H9 (cell line): ENCODE measurements at regions not wholly inside any gene's neighbourhood (a gene's known extent, or its start where the extent isn't known, plus 50 kb on each side); places are given as distances from the start of the nearest gene placed in this dataset.
"Not testable (repeated sequence)": the region's sequence is repeated elsewhere in the genome, so short reads cannot be mapped to it uniquely, and the experiment has no call there.

Experiments used
- DNase-seq: peaks from one replicate; pipeline ENCODE4 v3.0.0-alpha.2; 2017
- H2AFZ ChIP-seq: one replicate; pipeline ENCODE4 v1.6.1; 2013; ENCODE audit warnings: mild to moderate bottlenecking, low read length, control low read depth, moderate library complexity
- H2AK5ac ChIP-seq: 2 replicates; pipeline ENCODE4 v1.6.1; 2013; ENCODE audit warnings: low read length, control low read depth, mixed read lengths; ENCODE audit not compliant: insufficient read length
- H2BK120ac ChIP-seq: one replicate; pipeline ENCODE4 v1.6.1; 2013; ENCODE audit warnings: low read depth, mild to moderate bottlenecking, low read length, control low read depth, inconsistent platforms; ENCODE audit not compliant: poor library complexity, severe bottlenecking
- H2BK12ac ChIP-seq: 2 replicates; pipeline ENCODE4 v1.6.1; 2013; ENCODE audit warnings: low read length, control low read depth, mixed read lengths, low read depth; ENCODE audit not compliant: insufficient read length
- H2BK15ac ChIP-seq: 2 replicates; pipeline ENCODE4 v1.6.1; 2013; ENCODE audit warnings: low read depth, low read length, control low read depth
- H2BK20ac ChIP-seq: one replicate; pipeline ENCODE4 v1.6.1; 2013; ENCODE audit warnings: low read depth, mild to moderate bottlenecking, low read length, control low read depth, inconsistent platforms; ENCODE audit not compliant: poor library complexity, severe bottlenecking
- H2BK5ac ChIP-seq: 2 replicates; pipeline ENCODE4 v1.6.1; 2013; ENCODE audit warnings: low read length, control low read depth, mixed read lengths; ENCODE audit not compliant: insufficient read length
- H3K14ac ChIP-seq: 2 replicates; pipeline ENCODE4 v1.6.1; 2013; ENCODE audit warnings: low read length, control low read depth; ENCODE audit not compliant: insufficient read depth
- H3K18ac ChIP-seq: 2 replicates; pipeline ENCODE4 v1.6.1; 2013; ENCODE audit warnings: low read depth, mild to moderate bottlenecking, mixed read lengths, low read length, control low read depth; ENCODE audit not compliant: insufficient read length
- H3K23ac ChIP-seq: 2 replicates; pipeline ENCODE4 v1.6.1; 2013; ENCODE audit warnings: low read length, control low read depth, mixed read lengths, low read depth; ENCODE audit not compliant: insufficient read length
- H3K23me2 ChIP-seq: 2 replicates; pipeline ENCODE4 v1.6.1; 2013; ENCODE audit warnings: low read depth, mild to moderate bottlenecking, mixed read lengths, low read length, control low read depth; ENCODE audit not compliant: insufficient read length, poor library complexity, severe bottlenecking
- H3K27ac ChIP-seq: 2 replicates; pipeline ENCODE4 v1.5.1; 2013; ENCODE audit warnings: low read length, control low read depth, mixed read lengths, low read depth; ENCODE audit not compliant: insufficient read length
- H3K27me3 ChIP-seq: 2 replicates; pipeline ENCODE4 v1.6.1; 2013; ENCODE audit warnings: low read length, control low read depth, inconsistent platforms; ENCODE audit not compliant: insufficient read depth
- H3K4ac ChIP-seq: 2 replicates; pipeline ENCODE4 v1.6.1; 2013; ENCODE audit warnings: low read depth, mild to moderate bottlenecking, control low read depth, inconsistent platforms, low read length, moderate library complexity
- H3K4me1 ChIP-seq: 2 replicates; pipeline ENCODE4 v1.6.1; 2013; ENCODE audit warnings: low read length, control low read depth, inconsistent platforms; ENCODE audit not compliant: insufficient read depth
- H3K4me2 ChIP-seq: 2 replicates; pipeline ENCODE4 v1.6.1; 2013; ENCODE audit warnings: low read length, control low read depth, mixed read lengths; ENCODE audit not compliant: insufficient read length, insufficient read depth
- H3K56ac ChIP-seq: 2 replicates; pipeline ENCODE4 v1.6.1; 2013; ENCODE audit warnings: low read depth, mild to moderate bottlenecking, mixed read lengths, low read length, control low read depth; ENCODE audit not compliant: insufficient read length
- H3K79me1 ChIP-seq: 2 replicates; pipeline ENCODE4 v1.6.1; 2013; ENCODE audit warnings: low read depth, mild to moderate bottlenecking, moderate library complexity, low read length, control low read depth, inconsistent platforms; ENCODE audit not compliant: insufficient read depth, poor library complexity, severe bottlenecking
- H3K79me2 ChIP-seq: 2 replicates; pipeline ENCODE4 v1.6.1; 2013; ENCODE audit warnings: low read length, control low read depth, inconsistent platforms; ENCODE audit not compliant: insufficient read depth
- H3K9ac ChIP-seq: 2 replicates; pipeline ENCODE4 v1.6.1; 2013; ENCODE audit warnings: low read length, control low read depth, mixed read lengths; ENCODE audit not compliant: insufficient read length; ENCODE audit errors: extremely low read depth
- H3K9me3 ChIP-seq: one replicate; pipeline ENCODE4 v1.6.1; 2013; ENCODE audit warnings: low read depth, low read length, inconsistent platforms; ENCODE audit not compliant: control insufficient read depth
- H3T11ph ChIP-seq: one replicate; pipeline ENCODE4 v1.6.1; 2013; ENCODE audit warnings: mild to moderate bottlenecking, low read length, control low read depth, inconsistent platforms
- H4K20me1 ChIP-seq: one replicate; pipeline ENCODE4 v1.6.1; 2013; ENCODE audit not compliant: control insufficient read depth, insufficient read length, insufficient read depth
- H4K5ac ChIP-seq: 2 replicates; pipeline ENCODE4 v1.6.1; 2013; ENCODE audit warnings: low read depth, mild to moderate bottlenecking, mixed read lengths, low read length, control low read depth; ENCODE audit not compliant: insufficient read length
- H4K8ac ChIP-seq: replicated peaks from 2 replicates; pipeline ENCODE4 v1.6.1; 2013; ENCODE audit warnings: low read length, control low read depth, mixed read lengths, low read depth; ENCODE audit not compliant: insufficient read length
- H4K91ac ChIP-seq: 2 replicates; pipeline ENCODE4 v1.6.1; 2013; ENCODE audit warnings: low read depth, mild to moderate bottlenecking, moderate library complexity, mixed read lengths, low read length, control low read depth; ENCODE audit not compliant: insufficient read length
- H3K27ac Mint-ChIP-seq, 3 experiments: 2 replicates in 2 of 3; 3 replicates in 1 of 3; pipeline ENCODE4 v1.8.0; 2020 to 2021; ENCODE audit warnings: mixed read lengths in 3 of 3, mild to moderate bottlenecking in 1 of 3, moderate library complexity in 1 of 3
- H3K27me3 Mint-ChIP-seq: 2 replicates; pipeline ENCODE4 v1.8.0; 2021; ENCODE audit warnings: low read depth, mild to moderate bottlenecking, moderate library complexity, mixed read lengths
- H3K36me3 Mint-ChIP-seq, 3 experiments: 2 replicates in 2 of 3; 3 replicates in 1 of 3; pipeline ENCODE4 v1.8.0; 2020 to 2021; ENCODE audit warnings: low read depth in 3 of 3, mixed read lengths in 3 of 3; ENCODE audit not compliant: insufficient read depth in 1 of 3
- H3K4me1 Mint-ChIP-seq, 2 experiments: 2 replicates each; pipeline ENCODE4 v1.8.0; 2020; ENCODE audit warnings: mixed read lengths in 2 of 2
- H3K4me3 Mint-ChIP-seq, 2 experiments: 2 replicates in 1 of 2; 3 replicates in 1 of 2; pipeline ENCODE4 v1.8.0; 2020 to 2021; ENCODE audit warnings: mild to moderate bottlenecking in 2 of 2, mixed read lengths in 2 of 2, moderate library complexity in 1 of 2
- H3K9me3 Mint-ChIP-seq, 2 experiments: 2 replicates in 1 of 2; 3 replicates in 1 of 2; pipeline ENCODE4 v1.8.0; 2020; ENCODE audit warnings: mild to moderate bottlenecking in 2 of 2, mixed read lengths in 2 of 2, moderate library complexity in 1 of 2
- WGBS: extraction: QIAGEN DNeasy Blood & Tissue Kit; methylation state at CpG from one replicate; pipeline ENCODE4 v1.1.7; 2013; ENCODE audit warnings: missing lambda C conversion rate, low lambda C conversion rate, mixed read lengths; ENCODE audit not compliant: insufficient read length; ENCODE audit errors: extremely low coverage; 5-methylcytosine and 5-hydroxymethylcytosine counted together

DNA sequence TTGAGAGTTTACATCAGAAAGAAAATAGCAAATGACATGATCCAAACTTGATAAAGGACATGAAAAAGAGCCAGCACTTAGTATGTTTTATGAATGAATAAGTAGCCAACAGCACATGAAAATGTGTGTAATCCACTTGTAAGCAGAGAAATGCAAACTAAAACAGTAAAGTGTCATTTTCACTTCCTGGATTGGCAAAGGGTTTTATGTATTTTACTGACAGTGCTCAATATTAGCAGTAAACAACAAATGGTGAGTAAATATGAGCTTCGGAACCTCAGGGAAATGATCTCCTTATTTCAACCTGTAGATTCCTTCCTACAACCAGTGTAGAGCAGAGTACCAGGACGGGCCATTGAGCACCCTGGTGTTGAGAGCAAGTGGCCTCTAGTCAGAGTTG lies 153.8 kb upstream of the PDCD2 start:
- H3K9ac ChIP-seq, H3K4me1 Mint-ChIP-seq, H4K20me1 ChIP-seq, H3K18ac ChIP-seq, H3T11ph ChIP-seq, H3K4me2 ChIP-seq, H3K27ac Mint-ChIP-seq, H2BK15ac ChIP-seq, H2AFZ ChIP-seq, H2BK20ac ChIP-seq, H3K4ac ChIP-seq, H3K79me2 ChIP-seq, H4K8ac ChIP-seq, H3K23ac ChIP-seq, H2BK120ac ChIP-seq, DNase-seq, H3K27me3 ChIP-seq, H3K4me3 Mint-ChIP-seq, H4K91ac ChIP-seq, H2AK5ac ChIP-seq, H3K4me1 ChIP-seq, H3K36me3 Mint-ChIP-seq, H3K27me3 Mint-ChIP-seq, H3K9me3 ChIP-seq, H2BK5ac ChIP-seq, H3K14ac ChIP-seq, H3K27ac ChIP-seq, H4K5ac ChIP-seq, H3K23me2 ChIP-seq, H3K79me1 ChIP-seq, H3K9me3 Mint-ChIP-seq, H3K56ac ChIP-seq, H2BK12ac ChIP-seq: not testable (repeated sequence)
- no CpG with 5 or more reads among the region's 2 CpGs for WGBS

DNA sequence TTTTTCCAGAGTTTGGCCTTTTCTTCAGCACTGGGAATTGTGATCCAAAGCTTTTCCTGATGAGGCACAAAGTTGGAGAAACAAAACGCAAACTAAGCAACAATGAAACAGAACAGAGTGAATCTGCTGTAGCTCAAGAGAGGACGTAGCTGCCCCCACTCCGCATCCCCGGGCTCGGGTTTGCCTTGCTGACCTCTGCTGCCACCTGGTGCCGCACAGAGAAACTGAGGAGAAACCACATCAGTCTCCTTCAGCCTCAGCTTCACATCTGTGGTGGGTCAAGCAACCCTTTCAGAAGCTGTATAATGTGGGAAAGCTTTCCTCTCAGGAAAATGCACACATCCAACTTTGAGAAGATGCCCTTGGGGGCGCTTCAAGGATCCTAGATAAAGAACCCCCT lies 151.9 kb upstream of the PDCD2 start:
- not testable (repeated sequence) for H2AFZ ChIP-seq, H2BK5ac ChIP-seq, H3K4ac ChIP-seq, H3K4me2 ChIP-seq, H4K8ac ChIP-seq, H2BK20ac ChIP-seq, H2AK5ac ChIP-seq, H3K4me1 Mint-ChIP-seq, H3K27me3 Mint-ChIP-seq, H3K36me3 Mint-ChIP-seq, H2BK12ac ChIP-seq, H3K27ac Mint-ChIP-seq, H3K18ac ChIP-seq, H2BK120ac ChIP-seq, H3K23ac ChIP-seq, H2BK15ac ChIP-seq, H3K79me1 ChIP-seq, H4K91ac ChIP-seq, H3K14ac ChIP-seq, H3K23me2 ChIP-seq, H3T11ph ChIP-seq, H4K20me1 ChIP-seq, H3K9me3 ChIP-seq, H3K9ac ChIP-seq, H3K27me3 ChIP-seq, H3K56ac ChIP-seq, H3K4me1 ChIP-seq, DNase-seq, H3K4me3 Mint-ChIP-seq, H4K5ac ChIP-seq, H3K27ac ChIP-seq, H3K79me2 ChIP-seq
- peaks cover 0 to 12% of the 10 kb centered on the region in 2 experiments; a peak in 2 of 5 replicates for H3K9me3 Mint-ChIP-seq
- WGBS, result no CpG with 5 or more reads among the region's 7 CpGs
